GM12878 (cell line): ENCODE measurements at regions not wholly inside any gene's neighbourhood (a gene's known extent, or its start where the extent isn't known, plus 50 kb on each side); places are given as distances from the start of the nearest gene placed in this dataset.

Experiments
- ATAC-seq: fragments of 200-7000 bp; cut with Tn5 transposase; 3 replicates; pipeline ENCODE4 v1.9.1; 2020; ENCODE audit warnings: mild to moderate bottlenecking, moderate library complexity
- BruUV-seq: library from RNA; stranded (reverse); fragments of 400-500 nt; replicated peaks from 2 replicates; lab custom pipeline; 2021; lab: Mats Ljungman, UMichigan
- CTCF ChIA-PET: fragments of 300-600 bp; sonication (Branson Sonifier 250); formaldehyde crosslinking; extraction: SDS; loops from one replicate; lab custom pipeline; 2021; ENCODE audit warnings: inconsistent platforms; lab: Yijun Ruan, JAX
- POLR2A ChIA-PET: fragments of 350-600 bp; formaldehyde crosslinking; extraction: SDS; loops from one replicate; lab custom pipeline; 2021; ENCODE audit warnings: inconsistent platforms; lab: Charles Lee
- RAD21 ChIA-PET: fragments of 300-600 bp; sonication (Branson Sonifier 250); formaldehyde crosslinking; loops from one replicate; lab custom pipeline; 2023; ENCODE audit warnings: antibody characterized with exemption; ENCODE audit not compliant: unreplicated experiment; lab: Charles Lee
- SMC1A ChIA-PET: fragments of 300-600 bp; sonication (Branson Sonifier 250); formaldehyde crosslinking; loops from one replicate; lab custom pipeline; 2023; ENCODE audit not compliant: unreplicated experiment, uncharacterized antibody; lab: Charles Lee
- DNase-seq: peaks from one replicate; pipeline ENCODE4 v3.0.0-alpha.2; 2011; ENCODE audit warnings: low read depth, low spot score
- FAIRE-seq: peaks from 3 replicates; lab custom pipeline; 2011; peaks lifted over from hg19 to GRCh38; lab: Jason Lieb, UNC
- H2AFZ ChIP-seq: 2 replicates; pipeline ENCODE4 v1.6.0; 2011; ENCODE audit warnings: low read depth, low read length, control low read depth; ENCODE audit not compliant: control insufficient read depth
- H3K27ac ChIP-seq: 2 replicates; pipeline ENCODE4 v1.5.1; 2011; ENCODE audit warnings: control low read depth; ENCODE audit not compliant: control insufficient read depth, insufficient read depth
- H3K27me3 ChIP-seq, 2 experiments: replicated peaks in 1 of 2; 2 replicates each; pipeline versions ENCODE4 v1.6.0 to v1.6.1; 2011; ENCODE audit warnings: low read length in 1 of 2; ENCODE audit not compliant: control insufficient read depth in 2 of 2, insufficient read depth in 2 of 2
- H3K36me3 ChIP-seq, 2 experiments: 2 replicates each; pipeline ENCODE4 v1.5.1; 2011; ENCODE audit warnings: low read length in 1 of 2; ENCODE audit not compliant: control insufficient read depth in 2 of 2, insufficient read depth in 2 of 2
- H3K4me1 ChIP-seq: 2 replicates; pipeline ENCODE4 v1.6.1; 2011; ENCODE audit warnings: mild to moderate bottlenecking, low read length, moderate library complexity, mixed read lengths; ENCODE audit not compliant: control insufficient read depth, insufficient read depth
- H3K4me2 ChIP-seq: 2 replicates; pipeline ENCODE4 v1.6.0; 2011; ENCODE audit warnings: control low read depth; ENCODE audit not compliant: control insufficient read depth, insufficient read depth
- H3K4me3 ChIP-seq: fragments of 200-600 bp; sonication (generic); 2 replicates; pipeline ENCODE4 v1.5.1; 2016
- H3K79me2 ChIP-seq: 2 replicates; pipeline ENCODE4 v1.6.0; 2011; ENCODE audit warnings: low read length; ENCODE audit not compliant: control insufficient read depth, insufficient read depth
- H3K9ac ChIP-seq: 2 replicates; pipeline ENCODE4 v1.8.0; 2011; ENCODE audit warnings: low read length, control low read depth, mixed read lengths; ENCODE audit not compliant: control insufficient read depth, insufficient read depth
- H3K9me3 ChIP-seq: replicated peaks from 3 replicates; pipeline ENCODE4 v1.5.1; 2011; ENCODE audit warnings: mild to moderate bottlenecking, low read length; ENCODE audit not compliant: control insufficient read depth, insufficient read depth
- H4K20me1 ChIP-seq: 2 replicates; pipeline ENCODE4 v1.6.0; 2011; ENCODE audit not compliant: control insufficient read depth, insufficient read depth
- CEBPB ChIP-seq, 2 experiments: fragments of 150-350 bp in 1 of 2; IDR thresholded peaks; 2 replicates each; pipeline ENCODE4 v1.6.1; 2012 to 2014; ENCODE audit warnings: low read depth in 2 of 2, low read length in 2 of 2, borderline replicate concordance in 1 of 2, inconsistent platforms in 1 of 2
- CREB1 ChIP-seq: IDR thresholded peaks from 2 replicates; pipeline ENCODE4 v1.6.1; 2012; ENCODE audit warnings: low read depth, mild to moderate bottlenecking, inconsistent platforms
- HDAC2 ChIP-seq: fragments of 200-600 bp; sonication (generic); IDR thresholded peaks from 2 replicates; pipeline ENCODE4 v1.6.1; 2017
- HSF1 ChIP-seq: fragments of 150-350 bp; IDR thresholded peaks from 2 replicates; pipeline ENCODE4 v1.6.1; 2014; ENCODE audit warnings: mild to moderate bottlenecking, low read depth, low read length
- KLF5 ChIP-seq: fragments of 450-650 bp; IDR thresholded peaks from 2 replicates; pipeline ENCODE4 v1.6.1; 2014; ENCODE audit warnings: mild to moderate bottlenecking; ENCODE audit not compliant: partially characterized antibody
- NBN ChIP-seq: fragments of 450-650 bp; IDR thresholded peaks from 2 replicates; pipeline ENCODE4 v1.6.1; 2016
- NFYB ChIP-seq: IDR thresholded peaks from 2 replicates; pipeline ENCODE4 v1.6.1; 2011; ENCODE audit warnings: low read depth, mild to moderate bottlenecking, low read length, improper control_type of control experiment, moderate library complexity; ENCODE audit not compliant: insufficient read depth
- SIN3A ChIP-seq: IDR thresholded peaks from 2 replicates; pipeline ENCODE4 v1.6.1; 2012; ENCODE audit warnings: low read depth, low read length, improper control_type of control experiment
- SMAD1 ChIP-seq: fragments of 450-650 bp; IDR thresholded peaks from 2 replicates; pipeline ENCODE4 v1.6.1; 2018; ENCODE audit warnings: mild to moderate bottlenecking, low read depth; ENCODE audit not compliant: partially characterized antibody
- ZNF217 ChIP-seq: fragments of 450-650 bp; IDR thresholded peaks from 2 replicates; pipeline ENCODE4 v1.6.1; 2017; ENCODE audit warnings: antibody characterized with exemption, mild to moderate bottlenecking
- WGBS: methylation state at CpG from one replicate; pipeline ENCODE4 v1.1.6; 2016; ENCODE audit warnings: low lambda C conversion rate; ENCODE audit not compliant: insufficient replicate concordance, insufficient coverage; ENCODE audit errors: missing lambda C conversion rate; 5-methylcytosine and 5-hydroxymethylcytosine counted together
- in situ Hi-C: fragments of 300-500 bp; cut with MboI; formaldehyde crosslinking; loops from 9 replicates; pipeline ENCODE4 v1.14.3; 2018; ENCODE audit warnings: mixed read lengths
- intact Hi-C: fragments of 100-400 bp; cut with micrococcal nuclease; formaldehyde crosslinking; loops from one replicate; pipeline ENCODE4 v1.14.2; 2022; ENCODE audit not compliant: unreplicated experiment

DNA sequence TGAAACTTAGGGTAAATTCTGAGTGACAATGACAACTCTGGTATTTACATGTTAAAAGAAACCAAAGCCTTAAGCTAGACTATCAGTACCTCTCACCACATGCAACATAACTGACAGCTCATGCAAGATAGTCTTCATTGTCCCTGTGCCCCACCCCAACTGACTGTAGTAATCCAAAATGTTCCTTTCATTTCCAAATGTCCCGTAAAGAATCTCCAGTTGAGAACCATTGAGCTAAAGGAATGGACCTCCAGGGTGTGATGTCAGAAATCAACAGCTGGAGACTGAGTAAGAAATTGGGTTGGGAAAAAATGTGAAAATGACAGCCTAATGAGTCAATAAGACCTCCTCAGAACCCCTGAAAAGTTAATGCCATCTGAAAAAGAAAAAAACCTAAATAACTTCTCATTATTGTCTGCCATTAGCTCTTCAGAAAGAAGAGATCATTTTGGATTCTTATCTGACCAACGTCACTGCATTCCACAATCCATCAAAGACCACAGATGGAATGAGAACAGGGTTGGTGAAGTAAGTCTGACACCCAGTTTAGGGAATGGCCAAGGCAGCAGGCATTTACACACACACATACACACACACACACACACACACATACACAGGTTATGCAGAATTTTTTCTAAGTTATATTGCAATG, 51.7 kb upstream of the ACVR2A start:
- no peak overlapping the region for H2AFZ ChIP-seq
- TF ChIP-seq HDAC2 (no peak), SMAD1 (no peak), NBN (no peak), ZNF217 (no peak), NFYB (no peak), CREB1 (no peak), HSF1 (no peak), SIN3A (no peak), KLF5 (no peak), CEBPB (IDR thresholded peaks at IDR 0.05; ENCODE audit: borderline replicate concordance in 1 of 2, low read depth in 2 of 2, low read length in 2 of 2) (no peak)
- TF ChIP-seq, all 136 proteins: peak for 0
- H3K4me1 ChIP-seq: no peaks in the 10 kb centered on the region
- intact Hi-C loops (no loop called here), in situ Hi-C loops (no loop called here)
- H3K27ac ChIP-seq: no peak overlapping the region
- no peaks in the 10 kb centered on the region for H4K20me1 ChIP-seq
- no peaks in the 10 kb centered on the region for H3K27me3 ChIP-seq
- no peak overlapping the region for H3K4me2 ChIP-seq
- H3K9me3 ChIP-seq: no peaks in the 10 kb centered on the region
- SMC1A ChIA-PET: interaction anchor here (0.8 to 1.2 kb wide), 2 partner anchors 14 to 326 kb away, joined by 3 to 6 read pairs; no protein-coding TSS in a partner anchor
- WGBS: 4% methylated on average over 2 of the region's 2 CpGs
- RAD21 ChIA-PET: interaction anchor here (1.6 kb wide), 1 partner anchor 13 kb away, joined by 3 read pairs; no protein-coding TSS in a partner anchor
- H3K4me3 ChIP-seq: no peak overlapping the region
- ATAC-seq (no peak), FAIRE-seq (no peak), DNase-seq (no peak)
- H3K79me2 ChIP-seq: no peaks in the 10 kb centered on the region
- CTCF ChIA-PET: no interaction called here
- H3K9ac ChIP-seq: no peak overlapping the region
- no TSS peak for BruUV-seq
- no peaks in the 10 kb centered on the region for H3K36me3 ChIP-seq
- POLR2A ChIA-PET: no interaction called here
